Thyroid gland (tissue), 4 donors: ENCODE measurements at regions not wholly inside any gene's neighbourhood (a gene's known extent, or its start where the extent isn't known, plus 50 kb on each side); places are given as distances from the start of the nearest gene placed in this dataset.

Source experiments
- DNase-seq, 2 donors: peaks; one replicate each; pipeline ENCODE4 v3.0.0-alpha.2; 2019
- H3K27ac ChIP-seq, 3 donors: fragments of 200-600 bp; sonication (generic); 1 replicate in 2 of 3; 2 replicates in 1 of 3; pipeline ENCODE4 v1.5.1; 2016 to 2019; ENCODE audit warnings: mild to moderate bottlenecking in 1 of 3, moderate library complexity in 1 of 3
- H3K27me3 ChIP-seq: fragments of 200-600 bp; sonication (generic); one replicate; pipeline ENCODE4 v1.5.1; 2019
- H3K36me3 ChIP-seq, 2 donors: fragments of 200-600 bp; sonication (generic); one replicate each; pipeline ENCODE4 v1.5.1; 2016 to 2019
- H3K4me1 ChIP-seq, 2 donors: fragments of 200-600 bp; sonication (generic); one replicate each; pipeline ENCODE4 v1.5.1; 2017 to 2019
- H3K4me3 ChIP-seq, 3 donors: fragments of 200-600 bp; sonication (generic); replicated peaks in 1 of 3; 1 replicate in 2 of 3; 2 replicates in 1 of 3; pipeline ENCODE4 v1.5.1; 2016; ENCODE audit warnings: mild to moderate bottlenecking in 1 of 3
- H3K9me3 ChIP-seq: fragments of 200-600 bp; sonication (generic); one replicate; pipeline ENCODE4 v1.5.1; 2017
- POLR2A ChIP-seq, 2 donors: fragments of 450-650 bp; IDR thresholded peaks; one replicate each; pipeline ENCODE4 v1.6.1; 2017; ENCODE audit warnings: antibody characterized with exemption in 2 of 2, mild to moderate bottlenecking in 2 of 2, moderate library complexity in 1 of 2
- WGBS, 2 donors: methylation state at CpG; one replicate each; pipeline ENCODE4 v1.1.5; 2017; 5-methylcytosine and 5-hydroxymethylcytosine counted together
- intact Hi-C: fragments of 100-400 bp; cut with DNase I; formaldehyde crosslinking; loops from one replicate; pipeline ENCODE4 v1.15.1; 2023
- TF ChIP-seq, protein P1 (sequence below), 6 experiments: fragments of 200-600 bp in 3 of 6; fragments of 450-650 bp in 3 of 6; sonication (generic) in 3 of 6; IDR thresholded peaks; one replicate each; pipeline ENCODE4 v1.5.1; 2016 to 2019; ENCODE audit warnings: antibody characterized with exemption in 6 of 6, mild to moderate bottlenecking in 2 of 6, inconsistent platforms in 1 of 6, moderate library complexity in 1 of 6

DNA sequence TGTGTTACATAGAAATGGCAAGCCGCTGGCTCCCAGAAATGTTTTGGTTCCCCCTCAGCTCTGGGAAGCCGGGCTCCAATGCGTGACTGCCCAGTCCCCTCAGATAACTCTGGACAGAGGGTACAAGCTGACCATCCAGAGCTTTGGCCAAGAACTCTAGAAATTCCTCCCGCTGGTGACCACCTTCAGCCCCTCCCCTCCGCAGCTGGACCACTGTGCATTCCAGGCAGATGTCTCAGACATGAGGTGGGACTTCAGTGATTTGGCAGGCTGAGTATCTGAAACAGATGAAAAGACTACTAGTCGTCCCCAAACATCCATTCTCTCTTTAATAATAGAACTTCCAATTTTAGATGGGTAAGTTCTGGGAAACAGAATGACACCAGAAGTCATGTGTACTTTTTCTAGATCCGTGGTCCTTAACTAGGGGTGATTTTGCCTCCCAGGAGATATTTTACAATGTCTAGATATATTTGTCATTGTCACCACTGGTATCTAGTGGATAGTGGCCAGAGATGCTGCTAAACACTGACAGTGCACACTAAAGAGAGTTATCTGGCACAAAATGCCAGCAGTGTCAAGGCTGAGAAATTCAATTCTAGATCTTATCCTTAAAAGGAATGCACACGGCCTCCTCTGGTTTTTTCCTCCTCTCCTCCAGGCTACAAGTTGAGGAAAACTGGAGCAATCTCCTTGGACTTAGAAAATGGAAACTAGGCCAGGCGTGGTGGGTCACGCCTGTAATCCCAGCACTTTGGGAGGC is 294.3 kb downstream of the SRBD1 start:
- Histone ChIP-seq H3K27me3 (no peaks in the 10 kb centered on the region), H3K9me3 (no peaks in the 10 kb centered on the region)
- WGBS, 2 donors = 83 to 93% methylated on average over 10 of the region's 10 CpGs

DNA sequence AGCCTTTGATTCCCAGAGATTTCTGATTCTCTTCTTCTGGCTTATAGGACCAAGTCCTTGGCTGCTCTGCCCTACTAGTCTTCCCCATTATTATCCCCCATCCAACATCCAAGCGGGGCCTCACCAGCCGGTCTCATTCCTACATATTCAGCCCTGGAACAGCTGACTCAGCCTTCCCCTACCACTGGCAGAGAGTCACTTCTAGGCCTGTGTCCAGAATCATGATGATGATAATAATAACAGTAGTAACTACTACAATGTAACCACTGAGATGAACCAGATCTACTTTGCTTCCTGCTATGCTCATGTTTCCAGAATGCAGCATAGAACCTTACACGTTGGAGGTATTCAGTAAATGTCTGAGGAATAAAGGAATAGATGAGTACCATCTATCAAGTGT is 295.2 kb downstream of the SRBD1 start:
- H3K27ac ChIP-seq = no peak overlapping the region
- DNase-seq = no peak
- H3K27me3 ChIP-seq = no peaks in the 10 kb centered on the region
- no peaks in the 10 kb centered on the region for H3K9me3 ChIP-seq
- no peaks in the 10 kb centered on the region for H3K4me1 ChIP-seq
- no peak overlapping the region for H3K4me3 ChIP-seq
- 65 to 74% methylated on average over 3 of the region's 3 CpGs for WGBS, 2 donors
- TF ChIP-seq POLR2A (IDR thresholded peaks at IDR 0.05) = no peak
- TF ChIP-seq, protein P1, sequence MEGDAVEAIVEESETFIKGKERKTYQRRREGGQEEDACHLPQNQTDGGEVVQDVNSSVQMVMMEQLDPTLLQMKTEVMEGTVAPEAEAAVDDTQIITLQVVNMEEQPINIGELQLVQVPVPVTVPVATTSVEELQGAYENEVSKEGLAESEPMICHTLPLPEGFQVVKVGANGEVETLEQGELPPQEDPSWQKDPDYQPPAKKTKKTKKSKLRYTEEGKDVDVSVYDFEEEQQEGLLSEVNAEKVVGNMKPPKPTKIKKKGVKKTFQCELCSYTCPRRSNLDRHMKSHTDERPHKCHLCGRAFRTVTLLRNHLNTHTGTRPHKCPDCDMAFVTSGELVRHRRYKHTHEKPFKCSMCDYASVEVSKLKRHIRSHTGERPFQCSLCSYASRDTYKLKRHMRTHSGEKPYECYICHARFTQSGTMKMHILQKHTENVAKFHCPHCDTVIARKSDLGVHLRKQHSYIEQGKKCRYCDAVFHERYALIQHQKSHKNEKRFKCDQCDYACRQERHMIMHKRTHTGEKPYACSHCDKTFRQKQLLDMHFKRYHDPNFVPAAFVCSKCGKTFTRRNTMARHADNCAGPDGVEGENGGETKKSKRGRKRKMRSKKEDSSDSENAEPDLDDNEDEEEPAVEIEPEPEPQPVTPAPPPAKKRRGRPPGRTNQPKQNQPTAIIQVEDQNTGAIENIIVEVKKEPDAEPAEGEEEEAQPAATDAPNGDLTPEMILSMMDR (IDR thresholded peaks at IDR 0.05) = no peak
- H3K36me3 ChIP-seq = no peaks in the 10 kb centered on the region
- intact Hi-C loops = no loop called here

More for the DNA sequence above, 294.3 kb downstream of the SRBD1 start:
- intact Hi-C loops = no loop called here
- no peak overlapping the region for H3K4me3 ChIP-seq
- no peak overlapping the region for H3K27ac ChIP-seq
- H3K36me3 ChIP-seq = no peaks in the 10 kb centered on the region
- DNase-seq = no peak
- TF ChIP-seq, protein P1 (IDR thresholded peaks at IDR 0.05) = no peak
- TF ChIP-seq POLR2A (IDR thresholded peaks at IDR 0.05) = no peak
- H3K4me1 ChIP-seq = no peaks in the 10 kb centered on the region

DNA sequence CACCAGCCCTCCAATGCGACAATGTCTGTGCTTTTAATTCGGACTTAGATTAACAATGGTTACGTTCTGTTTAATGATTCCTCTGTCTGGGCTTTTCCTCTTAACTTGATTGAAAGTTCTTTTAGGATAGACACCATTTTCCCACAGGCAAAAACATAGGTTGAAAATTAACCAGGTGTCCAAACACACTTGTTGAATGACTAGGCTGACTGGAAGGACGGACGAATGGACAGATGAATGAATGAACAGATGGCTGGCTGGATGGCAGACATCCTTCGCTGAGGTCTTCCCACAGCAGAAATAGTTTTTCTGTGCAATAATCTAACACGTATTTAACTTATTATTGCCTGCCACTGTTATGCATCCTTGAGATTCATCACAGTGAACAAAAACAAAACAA is 298.8 kb downstream of the SRBD1 start:
- Histone ChIP-seq H3K27me3 (no peaks in the 10 kb centered on the region), H3K9me3 (no peaks in the 10 kb centered on the region), H3K36me3 (no peaks in the 10 kb centered on the region), H3K27ac (no peak overlapping the region), H3K4me1 (no peaks in the 10 kb centered on the region), H3K4me3 (no peak overlapping the region)
- no peak for DNase-seq
- TF ChIP-seq, protein P1 (IDR thresholded peaks at IDR 0.05) = no peak
- TF ChIP-seq POLR2A (IDR thresholded peaks at IDR 0.05) = no peak
- intact Hi-C loops = no loop called here
- 88 to 91% methylated on average over 7 of the region's 7 CpGs for WGBS, 2 donors

DNA sequence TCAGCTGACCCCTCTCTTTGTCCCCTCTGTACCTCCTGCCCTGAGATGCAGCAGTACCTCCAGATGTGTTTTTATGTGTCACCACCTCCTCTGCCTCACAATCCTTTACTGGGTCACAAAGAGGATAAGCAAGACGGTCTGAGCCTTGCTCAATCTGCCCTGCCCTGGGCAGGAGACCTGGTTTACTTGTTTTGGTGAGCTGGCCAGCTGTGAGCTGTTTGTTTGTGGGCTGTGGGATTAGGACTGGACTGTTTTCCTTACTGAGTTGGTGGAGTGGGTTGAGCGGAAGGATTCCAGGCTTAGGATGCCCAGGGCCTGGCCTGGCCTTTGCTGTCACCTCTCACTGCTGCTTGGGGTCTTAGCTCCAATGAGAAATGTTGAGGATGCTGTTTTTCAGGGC is 299.5 kb downstream of the SRBD1 start:
- Histone ChIP-seq H3K9me3 (no peaks in the 10 kb centered on the region), H3K4me3 (no peak overlapping the region), H3K4me1 (no peaks in the 10 kb centered on the region), H3K27ac (no peak overlapping the region), H3K36me3 (no peaks in the 10 kb centered on the region), H3K27me3 (no peaks in the 10 kb centered on the region)
- DNase-seq = no peak
- intact Hi-C loops = no loop called here
- WGBS, 2 donors = 50 to 68% methylated on average over 2 of the region's 2 CpGs
- no peak for TF ChIP-seq POLR2A (IDR thresholded peaks at IDR 0.05)
- TF ChIP-seq, protein P1 (IDR thresholded peaks at IDR 0.05) = no peak

DNA sequence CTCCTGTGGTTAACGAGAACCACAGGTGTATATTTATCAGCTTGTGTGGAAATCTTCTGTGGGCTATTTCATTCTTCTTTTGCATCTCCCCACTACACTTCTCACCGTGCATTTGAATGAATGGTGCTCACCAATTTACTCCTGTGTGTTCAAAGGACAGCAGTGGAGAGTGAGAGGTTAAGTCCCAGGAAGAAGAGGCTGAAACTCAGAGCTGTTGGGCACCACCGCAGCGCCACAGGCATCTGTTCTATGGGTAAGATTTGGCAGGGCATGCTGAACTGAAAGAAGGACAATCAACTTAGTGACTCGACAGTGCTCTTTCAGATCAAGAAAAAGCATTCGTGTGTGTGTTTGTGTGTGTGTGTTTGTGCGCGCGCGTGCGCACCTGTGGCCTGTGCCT is 297.9 kb upstream of the SIX2 start:
- DNase-seq = no peak
- intact Hi-C loops = no loop called here
- TF ChIP-seq, protein P1 (IDR thresholded peaks at IDR 0.05) = no peak
- no peak for TF ChIP-seq POLR2A (IDR thresholded peaks at IDR 0.05)
- no peaks in the 10 kb centered on the region for H3K4me1 ChIP-seq
- H3K27ac ChIP-seq = no peak overlapping the region
- H3K36me3 ChIP-seq = no peaks in the 10 kb centered on the region
- no peaks in the 10 kb centered on the region for H3K9me3 ChIP-seq
- no peaks in the 10 kb centered on the region for H3K27me3 ChIP-seq
- H3K4me3 ChIP-seq = no peak overlapping the region
- 87 to 89% methylated on average over 11 of the region's 11 CpGs for WGBS, 2 donors
